GM18951 (cell line): ENCODE measurements at regions not wholly inside any gene's neighbourhood (a gene's known extent, or its start where the extent isn't known, plus 50 kb on each side); places are given as distances from the start of the nearest gene placed in this dataset.

Source experiments
- POLR2A ChIP-seq: IDR thresholded peaks from 4 replicates; pipeline ENCODE4 v1.6.1; 2011; ENCODE audit warnings: mild to moderate bottlenecking; ENCODE audit not compliant: insufficient read length, insufficient read depth; ENCODE audit errors: extremely low read depth
- in situ Hi-C: fragments of 300-500 bp; cut with MboI; formaldehyde crosslinking; loops from one replicate; pipeline ENCODE4 v1.12.0; 2022; ENCODE audit warnings: low sequenced_read_pairs, mixed read lengths, inconsistent platforms; ENCODE audit not compliant: unreplicated experiment

DNA sequence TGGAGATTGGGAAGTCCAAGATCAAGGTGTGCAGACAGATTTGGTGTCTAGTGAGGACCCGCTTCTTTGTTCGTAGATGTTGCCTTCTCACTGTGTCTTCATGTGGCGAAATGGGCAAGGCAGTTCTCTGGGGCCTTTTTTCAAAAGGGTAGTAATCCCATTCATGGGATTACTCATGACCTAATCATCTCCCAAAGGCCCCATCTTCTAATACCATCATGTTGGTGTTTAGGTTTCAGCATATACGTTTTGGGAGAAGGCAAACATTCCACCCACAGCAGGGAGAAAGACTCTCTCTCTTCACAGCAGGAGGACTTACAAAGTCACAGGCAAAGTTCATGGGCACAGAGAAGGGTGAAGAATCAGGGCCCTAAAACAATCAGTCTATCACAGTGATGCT lies 252.1 kb downstream of the RPLP1 start:
- in situ Hi-C loops = loop anchor here (5.0 kb wide), 1 partner anchor 37 kb away; no protein-coding TSS in a partner anchor
- TF ChIP-seq POLR2A = no peak

DNA sequence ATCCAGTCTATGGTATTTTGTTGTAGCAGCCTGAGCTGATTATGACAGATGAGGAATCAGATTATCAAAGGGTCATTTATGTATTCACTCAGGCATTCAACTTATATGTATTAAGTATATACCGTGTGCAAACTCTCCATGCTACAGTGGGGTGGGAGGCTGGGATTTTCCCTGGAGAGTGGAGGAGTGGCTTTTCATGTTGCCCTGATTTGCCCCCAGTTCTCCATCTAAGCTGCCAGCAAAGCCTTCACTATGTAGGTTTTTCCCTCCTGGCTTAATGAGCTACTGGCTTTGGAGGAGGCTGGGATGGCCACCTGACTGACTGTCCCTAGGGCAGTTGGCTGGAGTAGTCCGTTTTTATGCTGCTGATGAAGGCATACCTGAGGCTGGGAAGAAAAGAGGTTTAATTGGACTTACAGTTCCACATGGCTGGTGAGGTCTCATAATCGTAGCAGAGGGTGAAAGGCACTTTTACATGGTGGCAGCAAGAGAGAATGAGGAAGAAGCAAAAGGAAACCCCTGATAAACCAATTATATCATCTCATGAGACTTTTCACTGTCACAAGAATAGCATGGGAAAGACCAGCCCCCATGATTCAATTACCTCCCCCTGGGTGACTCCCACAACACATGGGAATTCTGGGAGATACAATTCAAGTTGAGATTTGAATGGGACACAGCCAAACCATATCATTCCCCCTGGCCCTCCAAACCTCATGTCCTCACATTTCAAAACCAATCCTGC lies 253.9 kb downstream of the RPLP1 start:
- no peak for TF ChIP-seq POLR2A
- in situ Hi-C loops = loop anchor here (5.0 kb wide), 1 partner anchor 39 kb away; no protein-coding TSS in a partner anchor

DNA sequence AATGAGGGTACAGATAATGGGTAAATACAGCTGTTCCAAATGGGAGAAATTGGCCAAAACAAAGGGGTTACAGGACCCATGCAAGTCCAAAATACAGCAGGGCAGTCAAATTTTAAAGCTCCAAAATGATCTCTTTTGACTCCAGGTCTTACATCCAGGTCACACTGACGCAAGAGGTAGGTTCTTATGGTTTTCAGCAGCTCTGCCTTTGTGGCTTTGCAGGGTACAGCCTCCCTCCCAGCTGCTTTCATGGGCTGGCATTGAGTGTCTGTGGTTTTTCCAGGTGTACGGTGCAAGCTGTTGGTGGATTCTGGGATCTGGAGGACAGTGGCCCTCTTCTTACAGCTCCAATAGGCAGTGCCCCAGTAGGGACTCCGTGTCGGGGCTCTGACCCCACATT lies 254.6 kb downstream of the RPLP1 start:
- in situ Hi-C loops = loop anchor here (5.0 kb wide), 1 partner anchor 40 kb away; no protein-coding TSS in a partner anchor

DNA sequence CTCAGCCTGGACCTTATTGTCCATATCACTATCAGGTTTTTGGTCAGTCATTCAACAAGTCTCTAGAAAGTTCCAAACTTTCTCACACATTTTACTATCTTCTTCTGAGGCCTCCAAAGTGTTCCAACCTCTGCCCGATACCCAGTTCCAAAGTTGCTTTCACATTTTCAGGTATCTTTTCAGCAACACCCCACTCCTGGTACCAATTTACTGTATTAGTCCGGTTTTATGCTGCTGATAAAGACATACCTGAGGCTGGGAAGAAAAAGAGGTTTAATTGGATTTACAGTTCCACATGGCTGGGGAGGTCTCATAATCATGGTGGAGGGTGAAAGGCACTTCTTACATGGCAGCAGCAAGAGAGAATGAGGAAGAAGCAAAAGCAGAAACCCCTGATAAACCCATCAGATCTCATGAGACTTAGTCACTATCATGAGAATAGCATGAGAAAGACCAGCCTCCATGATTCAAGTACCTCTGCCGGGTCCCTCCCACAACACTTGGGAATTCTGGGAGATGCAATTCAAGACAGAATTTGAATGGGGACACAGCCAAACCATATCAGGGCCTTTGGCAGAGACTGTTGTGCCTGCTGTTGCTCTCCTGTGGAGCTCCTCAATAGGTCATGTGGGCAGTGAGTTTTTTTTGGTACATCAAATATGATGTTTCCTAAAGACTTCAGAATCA lies 256.0 kb downstream of the RPLP1 start:
- in situ Hi-C loops = loop anchor here (5.0 kb wide), 1 partner anchor 41 kb away; no protein-coding TSS in a partner anchor

DNA sequence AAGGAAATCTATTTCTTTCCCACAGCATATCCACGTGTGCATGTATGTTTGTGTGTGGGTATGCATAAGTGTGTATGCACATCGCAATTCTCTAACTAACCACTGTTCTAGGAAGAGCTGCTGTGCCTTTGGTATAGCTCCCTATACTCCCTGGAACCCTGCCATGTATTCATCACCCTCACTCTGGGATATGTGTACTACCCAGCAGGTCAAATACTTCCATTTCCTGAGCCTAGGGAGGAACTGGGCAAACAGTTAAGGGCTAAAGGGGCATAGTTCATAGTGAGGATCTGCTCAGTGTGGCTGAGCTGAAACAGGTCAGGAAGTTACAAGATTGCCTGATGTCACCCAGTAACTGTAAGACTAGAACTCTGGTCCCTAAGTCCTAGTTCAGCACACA lies 260.4 kb downstream of the RPLP1 start:
- no peak for TF ChIP-seq POLR2A

DNA sequence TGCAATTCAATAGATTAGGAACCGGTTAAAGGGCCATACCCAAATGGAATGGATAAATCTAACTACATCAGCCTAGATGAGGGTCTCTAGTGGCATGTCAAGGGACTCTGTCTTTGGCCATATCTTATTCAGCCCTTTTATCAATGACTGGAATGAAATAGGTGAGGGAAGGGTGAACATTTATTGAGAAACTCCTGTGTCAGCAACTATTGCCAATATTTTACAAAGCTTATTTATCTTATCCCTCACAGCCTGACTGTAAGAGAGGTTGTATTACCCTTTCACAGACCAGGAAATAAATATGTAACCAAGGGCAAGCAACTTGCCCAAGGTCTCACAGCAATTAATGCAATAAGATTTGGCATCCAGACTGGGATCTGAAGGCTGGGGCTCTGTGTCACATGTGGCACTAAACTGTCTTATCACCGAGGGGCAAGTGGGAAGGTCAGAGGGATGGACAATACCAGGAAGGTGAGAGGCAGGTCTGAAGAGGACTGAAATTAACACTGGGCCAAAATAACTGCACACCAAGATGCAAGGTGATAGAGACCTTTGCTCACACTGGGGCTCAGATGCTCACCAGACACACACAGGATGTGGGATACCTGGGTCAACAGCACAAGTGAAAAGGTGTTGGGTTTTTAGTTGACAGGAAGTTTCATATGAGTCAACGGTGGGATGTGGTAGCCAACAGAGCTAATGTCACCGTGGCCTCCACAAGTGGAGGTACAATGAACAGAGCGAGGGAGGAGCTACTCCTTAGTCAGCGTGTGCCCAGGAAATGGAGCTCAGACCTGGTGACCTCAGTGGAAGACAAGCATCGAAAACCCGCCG lies 261.3 kb downstream of the RPLP1 start:
- TF ChIP-seq POLR2A = no peak
- in situ Hi-C loops = no loop called here

More for the DNA sequence above, 260.4 kb downstream of the RPLP1 start:
- in situ Hi-C loops = no loop called here

DNA sequence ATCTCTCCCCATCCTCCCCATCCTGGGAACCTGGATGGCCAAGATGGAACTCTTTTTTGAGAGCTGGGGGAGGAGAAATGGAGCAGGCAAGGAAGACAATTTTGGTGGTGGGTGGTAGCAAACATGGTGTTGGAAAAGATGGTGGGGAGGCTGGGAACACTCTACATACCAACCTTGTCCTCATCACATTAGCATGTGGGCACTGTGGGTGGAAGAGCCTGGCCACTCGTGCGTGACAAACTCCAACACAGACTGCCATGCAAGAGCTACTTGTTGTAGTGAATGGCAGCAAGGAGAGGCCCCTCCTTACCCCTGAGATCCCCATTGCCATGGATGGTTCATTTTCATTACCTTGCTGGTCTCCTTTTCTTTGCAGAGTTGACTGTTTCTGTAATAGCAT lies 262.6 kb downstream of the RPLP1 start:
- in situ Hi-C loops = no loop called here
- no peak for TF ChIP-seq POLR2A

DNA sequence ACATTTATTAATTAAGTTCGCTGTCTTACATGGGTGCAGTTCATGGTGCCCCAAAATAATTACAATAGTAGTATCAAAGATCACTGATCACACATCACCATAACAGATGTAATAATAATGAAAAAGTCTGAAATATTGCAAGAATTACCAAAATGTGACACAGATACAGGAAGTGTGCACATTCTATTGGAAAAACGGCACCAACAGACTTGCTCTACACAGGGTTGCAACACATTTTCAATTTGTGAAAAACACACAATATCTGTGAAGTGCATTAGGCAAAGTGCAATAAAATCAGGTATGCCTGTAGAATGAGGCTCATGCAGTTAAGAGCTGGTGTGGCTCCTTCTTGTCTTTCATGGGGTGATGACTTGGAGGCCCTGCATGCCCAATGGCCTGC lies 265.8 kb downstream of the RPLP1 start:
- in situ Hi-C loops = no loop called here
- no peak for TF ChIP-seq POLR2A

DNA sequence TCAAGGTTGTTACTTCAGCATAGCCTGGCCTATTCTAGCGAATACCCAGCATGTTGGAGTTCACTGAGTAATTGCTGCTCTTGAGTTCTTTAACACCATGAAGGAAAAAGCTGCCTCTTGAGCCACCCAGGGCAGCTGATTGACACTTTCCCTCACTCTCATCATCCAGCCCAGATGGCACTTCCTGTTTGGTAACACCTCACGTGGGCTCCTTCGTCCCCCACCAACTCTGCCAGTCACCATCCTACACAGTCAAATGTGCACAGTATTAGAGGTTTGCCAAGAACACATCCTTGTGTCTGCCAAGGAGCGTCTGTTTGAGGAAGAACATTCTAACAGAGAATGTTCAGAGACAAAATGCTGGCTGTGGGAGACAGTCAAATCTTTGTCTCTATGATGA lies 266.3 kb downstream of the RPLP1 start:
- TF ChIP-seq POLR2A = no peak
- in situ Hi-C loops = no loop called here

DNA sequence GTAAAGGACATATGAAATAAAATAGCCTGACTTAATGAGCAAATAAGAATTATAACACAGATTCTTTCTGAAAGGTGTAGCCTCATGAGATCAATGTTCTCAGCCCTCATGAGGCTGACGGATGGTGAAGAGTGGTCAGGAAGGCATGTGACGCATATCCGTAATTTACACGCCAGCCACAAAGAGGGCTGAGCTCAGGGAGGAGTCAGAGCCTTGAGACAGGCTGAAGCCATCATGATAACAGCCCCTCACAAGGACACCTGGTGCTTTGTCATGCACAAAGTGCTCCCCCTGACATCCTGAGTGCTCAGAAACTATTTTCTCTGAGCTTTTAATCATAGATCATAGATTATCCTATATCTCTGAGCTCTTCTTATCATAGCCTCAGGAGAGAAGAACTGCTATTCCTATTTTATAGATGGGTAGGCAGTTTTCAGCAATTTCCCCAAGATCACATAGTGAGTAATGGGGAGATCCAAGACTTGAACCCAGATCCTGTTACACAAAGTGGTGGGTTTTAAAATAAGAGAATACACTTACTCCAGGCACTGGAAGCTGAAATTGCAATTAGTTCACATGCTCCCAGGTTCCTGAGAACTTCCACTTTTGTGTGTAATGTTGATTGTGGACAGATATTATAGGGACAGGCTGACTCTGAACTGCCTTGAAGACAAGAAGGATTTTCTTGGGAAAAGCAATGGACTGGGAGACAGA lies 267.1 kb downstream of the RPLP1 start:
- in situ Hi-C loops = no loop called here
- TF ChIP-seq POLR2A = no peak

DNA sequence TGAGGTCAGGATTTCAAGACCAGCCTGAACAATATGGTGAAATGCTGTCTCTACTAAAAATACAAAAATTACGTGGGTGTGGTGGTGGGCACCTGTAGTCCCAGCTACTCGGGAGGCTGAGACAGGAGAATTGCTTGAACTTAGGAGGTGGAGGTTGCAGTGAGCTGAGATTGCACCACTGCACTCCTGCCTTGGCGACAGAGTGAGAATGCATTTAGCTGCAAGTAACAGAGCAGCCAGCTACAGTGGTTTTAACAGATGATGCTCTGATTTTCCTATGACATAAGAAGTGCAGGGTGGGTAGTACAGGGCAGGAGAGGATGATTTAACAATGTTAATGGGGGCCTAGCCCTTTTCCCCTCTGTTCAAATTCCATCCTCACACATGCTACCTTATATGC lies 267.9 kb downstream of the RPLP1 start:
- in situ Hi-C loops = no loop called here
- no peak for TF ChIP-seq POLR2A

DNA sequence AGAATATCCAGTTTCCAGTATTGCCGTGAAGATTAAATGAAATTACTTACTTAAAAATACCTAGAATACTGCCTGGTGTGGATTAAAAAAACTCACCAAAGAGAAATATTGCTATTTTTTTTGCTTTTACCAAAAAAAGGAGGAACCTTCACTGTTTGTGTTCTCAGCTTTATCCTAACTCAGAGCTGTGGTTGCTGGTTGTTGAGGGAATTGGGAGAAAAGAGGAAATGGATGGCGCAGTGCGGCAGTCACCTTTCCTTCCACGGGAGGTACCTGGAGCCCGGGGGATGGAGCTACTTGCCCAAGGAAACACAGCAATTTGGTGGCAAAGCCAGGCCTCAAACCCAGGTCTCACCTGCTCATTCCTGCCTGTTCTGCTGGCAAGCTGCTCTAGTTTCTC lies 270.3 kb downstream of the RPLP1 start:
- no peak for TF ChIP-seq POLR2A
- in situ Hi-C loops = no loop called here
